ENCODE measurements at regions not wholly inside any gene's neighbourhood (a gene's known extent, or its start where the extent isn't known, plus 50 kb on each side); places are given as distances from the start of the nearest gene placed in this dataset.

DNA sequence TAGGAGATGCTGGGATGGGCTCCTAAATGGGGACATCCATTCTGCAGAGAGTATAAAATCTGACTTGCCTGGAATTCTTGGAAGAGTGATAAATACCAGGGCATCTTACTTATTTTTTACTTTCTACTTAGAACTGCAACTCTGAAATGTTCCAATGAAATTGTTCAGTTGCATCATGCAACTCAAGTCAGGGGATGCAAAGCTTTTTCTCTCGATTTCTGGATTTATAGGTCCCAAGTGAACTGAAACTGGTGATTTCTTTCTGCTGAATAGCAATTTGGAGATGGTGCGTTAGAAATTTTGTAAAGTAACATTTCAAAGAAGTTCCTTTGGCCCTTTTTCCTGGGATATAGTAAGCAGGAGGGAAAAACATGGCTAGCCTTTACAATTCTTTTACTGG, 238.4 kb upstream of the CD180 start:
- Mint-ChIP-seq H3K4me3 (no peak overlapping the region), H3K4me1 (no peaks in the 10 kb centered on the region), H3K27me3 (no peaks in the 10 kb centered on the region), H3K36me3 (ENCODE audit: low read depth) (no peaks in the 10 kb centered on the region), H3K9me3 (no peaks in the 10 kb centered on the region), H3K27ac (no peak overlapping the region)
- no peak for DNase-seq
- intact Hi-C loops (cut with micrococcal nuclease), result no loop called here

DNA sequence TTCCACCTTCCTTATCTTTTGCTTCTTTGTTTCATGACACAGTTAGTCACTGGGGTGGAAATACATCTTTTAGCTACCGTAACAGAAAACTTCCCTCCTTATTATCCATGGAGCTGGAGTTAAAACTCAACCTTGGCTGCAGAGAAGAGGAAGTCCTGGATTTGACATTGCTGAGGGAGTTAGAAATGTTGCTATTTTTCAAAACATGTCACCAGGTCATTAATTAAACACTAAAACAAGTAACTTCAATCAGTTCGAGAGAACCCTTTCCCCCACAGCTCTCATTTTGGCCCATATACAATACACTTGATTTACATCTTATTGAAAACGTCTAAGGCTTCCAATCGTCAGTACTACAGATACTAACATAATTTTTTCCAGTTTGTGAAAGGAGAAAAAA, 237.9 kb upstream of the CD180 start:
- Mint-ChIP-seq H3K9me3 (no peaks in the 10 kb centered on the region), H3K4me3 (no peak overlapping the region), H3K4me1 (no peaks in the 10 kb centered on the region), H3K36me3 (ENCODE audit: low read depth) (no peaks in the 10 kb centered on the region), H3K27ac (no peak overlapping the region), H3K27me3 (no peaks in the 10 kb centered on the region)
- intact Hi-C loops (cut with micrococcal nuclease), result no loop called here
- DNase-seq, result no peak

DNA sequence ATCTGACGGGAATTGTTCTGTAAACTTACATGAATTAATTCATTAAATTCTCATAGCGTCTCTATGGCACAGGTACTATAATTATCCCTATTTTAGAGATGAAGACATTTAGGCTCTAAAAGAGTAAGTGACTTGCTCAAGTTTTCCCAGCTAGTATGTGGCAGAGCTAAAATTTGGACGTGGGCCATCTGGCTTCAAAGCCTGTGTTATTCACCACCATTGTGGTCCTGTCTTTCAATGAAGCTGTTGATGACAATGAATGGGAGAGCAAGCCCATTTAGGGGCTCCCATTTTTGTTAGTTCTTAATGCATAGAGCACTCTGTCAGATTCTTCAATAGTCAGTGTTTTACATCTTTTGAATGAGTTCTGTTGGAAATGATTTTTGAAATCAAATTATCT, 236.0 kb upstream of the CD180 start:
- no peak overlapping the region for H3K4me3 Mint-ChIP-seq
- intact Hi-C loops (cut with micrococcal nuclease), result no loop called here
- no peaks in the 10 kb centered on the region for H3K27me3 Mint-ChIP-seq
- no peaks in the 10 kb centered on the region for H3K4me1 Mint-ChIP-seq
- no peaks in the 10 kb centered on the region for H3K36me3 Mint-ChIP-seq (ENCODE audit: low read depth)
- DNase-seq, result no peak
- no peak overlapping the region for H3K27ac Mint-ChIP-seq
- peaks cover 3% of the 10 kb centered on the region for H3K9me3 Mint-ChIP-seq

DNA sequence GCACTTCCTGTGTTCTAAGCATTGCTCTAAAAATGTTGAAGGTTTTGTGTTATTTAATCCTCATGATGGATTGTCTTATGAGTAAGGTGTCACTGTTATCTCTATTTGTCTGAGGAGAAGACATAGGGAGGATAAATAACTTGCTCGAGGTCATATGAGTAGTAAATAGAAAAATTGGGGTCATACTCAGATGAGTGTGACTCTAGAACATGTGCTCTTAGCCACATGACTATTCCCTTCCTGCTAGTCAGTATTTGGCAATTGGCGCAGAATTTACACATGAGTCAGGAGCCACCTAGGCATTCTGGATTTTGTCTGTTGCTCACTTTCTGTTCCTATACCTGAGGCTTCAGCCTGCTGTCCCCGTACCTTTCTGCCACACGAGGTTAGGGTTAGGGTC, 234.6 kb upstream of the CD180 start:
- Mint-ChIP-seq H3K4me3 (no peak overlapping the region), H3K4me1 (no peaks in the 10 kb centered on the region), H3K36me3 (ENCODE audit: low read depth) (no peaks in the 10 kb centered on the region)

DNA sequence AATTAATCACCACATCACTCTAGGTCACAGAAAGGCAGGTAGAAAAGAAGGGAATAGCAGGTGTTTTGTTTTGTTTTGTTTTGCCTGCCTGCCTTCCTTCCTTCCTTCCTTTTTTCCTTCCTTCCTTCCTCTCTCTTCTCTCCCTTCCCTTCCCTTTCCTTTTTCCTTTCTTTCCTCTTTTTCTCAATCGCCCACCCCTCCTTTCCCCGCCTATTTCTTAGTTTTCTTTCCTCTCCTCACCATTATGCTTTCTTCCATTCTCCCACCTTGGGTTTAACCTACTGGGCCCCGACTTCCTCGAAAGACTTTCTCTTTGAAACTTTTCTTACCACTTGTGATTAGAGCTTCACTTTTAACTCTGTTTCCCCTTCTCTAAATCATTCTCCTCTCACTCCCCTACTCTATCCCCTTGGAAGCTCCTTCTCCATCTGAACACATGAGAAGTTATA, 231.3 kb upstream of the CD180 start:
- H3K36me3 Mint-ChIP-seq (ENCODE audit: low read depth), result no peaks in the 10 kb centered on the region
- no peaks in the 10 kb centered on the region for H3K27me3 Mint-ChIP-seq
- intact Hi-C loops (cut with micrococcal nuclease), result no loop called here
- H3K4me3 Mint-ChIP-seq, result no peak overlapping the region
- no peaks in the 10 kb centered on the region for H3K4me1 Mint-ChIP-seq
- no peak overlapping the region for H3K27ac Mint-ChIP-seq
- H3K9me3 Mint-ChIP-seq, result peaks cover 3% of the 10 kb centered on the region
- no peak for DNase-seq

More for the DNA sequence above, 234.6 kb upstream of the CD180 start:
- DNase-seq, result no peak
- H3K27me3 Mint-ChIP-seq, result no peaks in the 10 kb centered on the region
- intact Hi-C loops (cut with micrococcal nuclease), result no loop called here
- no peak overlapping the region for H3K27ac Mint-ChIP-seq
- H3K9me3 Mint-ChIP-seq, result peaks cover 3% of the 10 kb centered on the region

DNA sequence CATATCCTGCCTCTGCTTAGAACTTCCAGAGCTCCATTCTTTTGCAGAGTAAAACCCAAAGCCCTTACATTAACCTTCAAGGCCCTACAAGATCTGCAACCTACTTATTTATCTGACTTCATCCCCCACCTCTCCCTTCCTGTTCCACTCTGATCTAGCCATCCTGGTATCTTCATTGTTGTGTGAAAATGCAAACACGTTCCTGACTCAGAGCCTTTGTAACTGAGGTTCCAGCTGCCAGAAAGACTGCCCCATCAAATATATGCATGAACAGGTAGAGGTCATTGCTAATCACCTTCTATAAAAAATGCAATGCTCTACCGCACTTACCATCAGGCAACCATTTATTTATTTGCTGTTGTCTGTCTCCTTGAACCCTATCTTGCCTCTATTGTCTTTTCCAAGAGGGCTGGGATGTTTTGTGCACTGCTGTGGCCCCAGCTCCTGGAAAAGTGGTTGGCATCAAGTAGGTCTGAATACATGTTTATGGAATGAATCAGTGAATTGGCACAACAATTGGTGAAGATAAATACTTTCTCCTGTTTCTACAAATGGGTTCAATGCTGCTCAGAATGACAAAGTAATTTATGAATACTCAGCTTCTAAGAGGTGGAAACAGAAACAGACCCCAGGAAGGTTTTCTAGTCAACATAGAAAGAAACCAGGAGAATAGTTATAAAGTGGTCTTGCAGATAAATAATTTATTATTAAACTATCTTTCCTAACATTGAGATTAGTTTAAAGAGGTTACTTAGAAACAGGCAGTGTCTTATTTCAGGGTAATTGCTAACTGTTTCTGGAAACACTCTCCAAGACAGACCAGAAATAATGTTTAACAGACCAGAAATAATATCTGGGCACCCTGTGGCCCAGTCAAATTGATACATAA, 230.6 kb upstream of the CD180 start:
- intact Hi-C loops (cut with micrococcal nuclease), result no loop called here
- H3K27me3 Mint-ChIP-seq, result no peaks in the 10 kb centered on the region
- peaks cover 6% of the 10 kb centered on the region for H3K9me3 Mint-ChIP-seq
- H3K4me1 Mint-ChIP-seq, result peaks cover under 1% of the 10 kb centered on the region
- H3K27ac Mint-ChIP-seq, result no peak overlapping the region
- H3K36me3 Mint-ChIP-seq (ENCODE audit: low read depth), result no peaks in the 10 kb centered on the region
- no peak for DNase-seq
- H3K4me3 Mint-ChIP-seq, result no peak overlapping the region

DNA sequence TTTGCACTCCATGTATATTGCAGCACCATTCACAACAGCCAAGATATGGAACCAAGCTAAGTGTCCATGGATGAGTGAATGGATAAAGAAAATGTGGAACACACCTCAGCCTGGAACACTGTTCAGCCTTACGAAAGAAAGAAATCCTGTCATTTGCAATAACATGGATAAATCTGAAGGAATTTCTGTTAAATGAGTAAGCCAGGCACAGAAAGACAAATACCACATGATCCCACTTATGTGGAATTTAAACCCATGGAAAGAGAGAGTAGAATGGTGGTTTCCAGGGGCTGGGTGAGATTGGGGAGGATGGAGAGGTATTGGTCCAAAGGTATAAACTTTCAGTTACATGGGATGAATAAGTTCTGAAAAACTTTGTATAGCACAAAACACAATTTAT, 228.9 kb upstream of the CD180 start:
- no peak overlapping the region for H3K4me3 Mint-ChIP-seq
- H3K36me3 Mint-ChIP-seq (ENCODE audit: low read depth), result no peaks in the 10 kb centered on the region
- H3K4me1 Mint-ChIP-seq, result peaks cover 7% of the 10 kb centered on the region
- intact Hi-C loops (cut with micrococcal nuclease), result no loop called here
- DNase-seq, result no peak
- H3K9me3 Mint-ChIP-seq, result peaks cover 18% of the 10 kb centered on the region
- H3K27me3 Mint-ChIP-seq, result no peaks in the 10 kb centered on the region
- H3K27ac Mint-ChIP-seq, result no peak overlapping the region

DNA sequence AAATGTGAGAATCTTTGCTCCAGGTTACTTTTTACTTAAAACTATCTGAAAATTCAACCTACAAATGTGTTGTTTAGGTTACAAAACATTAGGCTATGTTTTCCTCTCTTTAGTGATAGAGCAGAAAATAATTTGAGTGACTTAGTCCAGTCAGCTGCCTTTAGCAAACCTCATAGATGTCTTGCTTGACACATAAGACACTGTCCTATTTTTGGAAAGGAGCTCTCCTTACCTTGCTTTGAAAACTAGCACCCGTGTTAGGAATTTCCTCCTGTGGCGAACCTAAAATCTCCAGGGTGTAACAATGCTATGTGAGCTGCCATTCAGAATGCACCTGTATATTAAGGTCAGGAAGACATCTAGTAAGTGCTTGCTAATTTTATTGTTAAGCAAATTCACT, 221.2 kb upstream of the CD180 start:
- H3K9me3 Mint-ChIP-seq, result peaks cover 15% of the 10 kb centered on the region
- DNase-seq, result no peak
- no peaks in the 10 kb centered on the region for H3K27me3 Mint-ChIP-seq
- H3K4me1 Mint-ChIP-seq, result peaks cover 11% of the 10 kb centered on the region
- no peak overlapping the region for H3K4me3 Mint-ChIP-seq
- intact Hi-C loops (cut with micrococcal nuclease), result no loop called here
- no peaks in the 10 kb centered on the region for H3K36me3 Mint-ChIP-seq (ENCODE audit: low read depth)
- H3K27ac Mint-ChIP-seq, result no peak overlapping the region

DNA sequence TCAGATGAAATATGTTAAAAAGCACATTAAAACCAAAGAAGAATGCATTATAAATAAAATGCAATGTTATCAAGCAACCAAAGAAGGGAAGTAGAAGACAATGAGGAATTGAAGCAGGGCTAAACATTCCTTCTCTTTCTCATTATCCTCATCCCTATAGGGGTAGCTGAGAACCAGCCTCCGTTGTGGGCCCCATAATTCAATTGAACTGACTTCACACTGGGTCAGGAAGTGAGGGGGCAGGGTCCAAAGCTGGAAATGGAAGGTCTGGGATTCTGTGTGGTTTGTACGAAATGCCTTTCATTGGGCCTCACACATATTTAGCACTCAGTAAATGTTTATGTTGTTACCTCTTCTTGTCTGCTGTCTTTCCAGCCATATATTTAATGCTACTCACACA, 220.4 kb upstream of the CD180 start:
- Mint-ChIP-seq H3K27me3 (peaks cover 2% of the 10 kb centered on the region), H3K9me3 (peaks cover 10% of the 10 kb centered on the region), H3K4me3 (no peak overlapping the region), H3K36me3 (ENCODE audit: low read depth) (no peaks in the 10 kb centered on the region), H3K4me1 (peaks cover 8% of the 10 kb centered on the region), H3K27ac (no peak overlapping the region)
- intact Hi-C loops (cut with micrococcal nuclease), result no loop called here
- no peak for DNase-seq

DNA sequence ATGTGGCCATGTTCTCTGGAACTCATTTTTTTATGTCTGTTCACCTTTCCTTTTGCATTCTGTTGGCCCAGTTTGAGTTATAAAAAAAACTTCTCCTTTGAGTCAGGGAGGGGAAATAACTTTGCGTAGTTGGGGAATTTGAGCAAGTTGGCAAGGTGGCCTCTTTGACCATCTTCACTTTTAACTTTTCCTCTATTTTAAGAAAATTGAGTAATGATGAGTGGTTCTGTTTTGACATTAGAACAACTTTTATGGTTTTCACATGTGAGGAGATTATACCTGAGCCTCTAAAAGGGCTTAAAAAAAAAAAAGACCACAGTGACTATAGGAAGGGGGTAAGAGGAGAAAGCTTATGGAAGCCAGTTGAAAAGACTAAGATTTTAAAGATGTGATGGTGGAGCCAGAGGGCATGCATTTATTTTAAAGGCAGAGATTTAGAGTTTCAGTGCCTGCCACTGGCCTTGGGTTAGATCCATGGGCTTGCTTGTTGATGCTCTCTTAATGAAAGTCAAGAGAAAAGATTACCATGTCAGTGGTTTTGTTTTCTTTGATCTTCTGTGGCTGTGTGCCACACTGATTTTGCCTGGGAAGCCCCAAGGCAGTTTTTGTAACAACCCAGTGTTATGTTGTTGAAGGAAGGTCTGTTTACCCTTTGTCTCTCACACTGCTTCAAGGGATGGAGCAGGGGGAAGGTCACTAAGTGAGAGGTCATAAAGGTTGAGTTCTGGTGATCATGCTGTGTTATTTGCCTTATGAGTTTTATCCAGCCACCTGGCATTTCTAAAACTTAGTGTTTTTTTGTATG, 219.7 kb upstream of the CD180 start:
- peak; percentile 57 for DNase-seq
- Mint-ChIP-seq H3K27ac (no peak overlapping the region), H3K4me3 (no peak overlapping the region), H3K4me1 (peaks cover 3% of the 10 kb centered on the region), H3K27me3 (peaks cover 2% of the 10 kb centered on the region), H3K36me3 (ENCODE audit: low read depth) (no peaks in the 10 kb centered on the region), H3K9me3 (peaks cover 5% of the 10 kb centered on the region)
- intact Hi-C loops (cut with micrococcal nuclease), result no loop called here

DNA sequence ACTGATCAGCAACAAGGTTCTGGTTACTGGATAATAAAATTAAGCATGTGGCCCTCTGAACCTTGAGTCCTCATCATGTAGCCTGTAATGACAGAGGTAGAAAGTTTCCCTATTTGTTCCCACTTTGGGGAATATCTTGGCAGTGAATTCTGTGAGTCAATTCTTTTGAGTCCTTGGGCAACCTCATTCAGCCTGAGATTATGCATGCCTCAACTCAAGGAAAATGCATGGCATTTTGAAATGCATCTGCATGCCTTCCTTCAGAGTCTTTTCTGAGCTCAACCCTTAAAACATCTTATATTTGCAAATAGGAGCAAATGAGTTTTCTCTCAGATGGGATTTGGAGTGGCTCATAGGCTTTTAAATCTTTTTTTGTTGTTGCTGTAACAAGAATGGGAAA, 218.1 kb upstream of the CD180 start:
- Mint-ChIP-seq H3K27ac (no peak overlapping the region), H3K4me1 (peaks cover 3% of the 10 kb centered on the region), H3K4me3 (no peak overlapping the region), H3K27me3 (peaks cover 2% of the 10 kb centered on the region), H3K36me3 (ENCODE audit: low read depth) (no peaks in the 10 kb centered on the region), H3K9me3 (no peaks in the 10 kb centered on the region)
- DNase-seq, result no peak
- intact Hi-C loops (cut with micrococcal nuclease), result no loop called here

DNA sequence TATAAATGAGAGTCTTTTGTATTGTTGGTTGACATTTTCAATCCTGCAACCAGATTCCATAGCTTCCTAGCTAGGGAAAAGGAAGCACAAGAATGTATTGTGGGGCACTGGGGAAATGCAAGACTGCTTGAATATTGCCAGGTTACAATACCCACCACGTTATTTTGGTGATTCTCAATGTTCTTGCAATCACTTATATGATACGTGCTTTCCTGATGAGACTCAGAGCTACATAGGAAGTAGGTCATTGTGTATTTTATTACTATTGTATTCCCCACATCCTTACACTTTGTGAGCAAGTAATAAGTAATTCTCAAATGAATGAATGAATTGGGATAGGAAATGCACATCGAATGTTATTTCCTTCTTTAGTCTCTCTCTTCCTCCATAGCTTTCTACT, 217.1 kb upstream of the CD180 start:
- DNase-seq, result no peak
- intact Hi-C loops (cut with micrococcal nuclease), result no loop called here
- peaks cover 2% of the 10 kb centered on the region for H3K27me3 Mint-ChIP-seq
- no peak overlapping the region for H3K4me3 Mint-ChIP-seq
- no peaks in the 10 kb centered on the region for H3K36me3 Mint-ChIP-seq (ENCODE audit: low read depth)
- peaks cover 3% of the 10 kb centered on the region for H3K4me1 Mint-ChIP-seq
- H3K27ac Mint-ChIP-seq, result no peak overlapping the region
- H3K9me3 Mint-ChIP-seq, result no peaks in the 10 kb centered on the region

DNA sequence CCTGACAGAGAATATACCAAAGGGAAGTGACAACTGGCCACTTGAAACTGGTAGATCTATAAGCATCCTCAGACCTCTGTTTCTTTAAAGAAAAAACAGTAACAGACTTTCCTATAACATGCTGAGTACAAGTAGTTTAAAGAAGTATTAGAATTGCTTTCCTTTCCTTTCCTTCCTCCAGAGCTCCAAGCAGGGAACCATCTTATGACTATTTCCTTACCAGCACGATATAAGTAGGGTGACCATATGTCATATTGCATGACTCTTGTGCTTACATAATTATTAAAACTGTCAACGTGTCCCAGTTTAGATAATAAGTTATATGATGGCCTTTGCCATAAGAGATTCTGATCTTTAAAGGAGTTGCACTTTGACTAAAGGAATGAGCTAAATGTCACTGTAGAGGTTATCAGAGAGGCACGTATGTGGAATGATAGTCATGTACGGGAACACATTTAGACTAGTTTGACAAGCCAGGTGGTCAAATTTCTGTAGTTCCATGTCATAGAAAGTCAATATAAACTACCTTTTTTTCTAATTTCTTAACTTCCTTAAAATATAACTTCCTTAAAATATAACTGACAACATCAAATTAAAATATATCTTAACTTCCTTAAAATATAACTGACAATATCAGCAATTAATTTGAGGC, 212.7 kb upstream of the CD180 start:
- no peak overlapping the region for H3K4me3 Mint-ChIP-seq
- no peak for DNase-seq
- H3K27me3 Mint-ChIP-seq, result peaks cover 4% of the 10 kb centered on the region
- H3K36me3 Mint-ChIP-seq (ENCODE audit: low read depth), result no peaks in the 10 kb centered on the region
- no peak overlapping the region for H3K27ac Mint-ChIP-seq
- no peaks in the 10 kb centered on the region for H3K4me1 Mint-ChIP-seq
- H3K9me3 Mint-ChIP-seq, result no peaks in the 10 kb centered on the region
- intact Hi-C loops (cut with micrococcal nuclease), result no loop called here

DNA sequence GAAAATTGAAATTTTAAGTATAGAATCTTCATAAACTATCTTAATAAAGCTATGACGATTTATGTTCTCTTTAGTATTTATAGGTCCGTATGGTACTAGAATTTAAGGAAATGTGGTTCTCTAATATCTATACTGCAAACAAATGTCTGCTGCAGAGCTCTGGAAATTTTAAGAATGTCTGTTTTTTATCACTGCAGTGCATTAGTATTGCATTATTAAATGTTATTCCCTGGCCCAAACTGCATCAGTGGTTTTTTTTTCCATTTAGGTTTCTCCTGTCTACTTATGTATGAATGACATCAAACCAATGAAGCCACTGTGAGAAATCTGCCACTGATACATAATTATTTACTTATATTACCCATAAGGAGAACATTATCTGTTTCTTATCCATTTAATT, 211.4 kb upstream of the CD180 start:
- no peaks in the 10 kb centered on the region for H3K36me3 Mint-ChIP-seq (ENCODE audit: low read depth)
- no peak overlapping the region for H3K27ac Mint-ChIP-seq
- H3K4me3 Mint-ChIP-seq, result no peak overlapping the region
- intact Hi-C loops (cut with micrococcal nuclease), result no loop called here
- peaks cover 8% of the 10 kb centered on the region for H3K27me3 Mint-ChIP-seq
- no peak for DNase-seq
- H3K4me1 Mint-ChIP-seq, result no peaks in the 10 kb centered on the region
- no peaks in the 10 kb centered on the region for H3K9me3 Mint-ChIP-seq
